Esophagus muscularis mucosa (tissue), 4 donors: ENCODE measurements at regions not wholly inside any gene's neighbourhood (a gene's known extent, or its start where the extent isn't known, plus 50 kb on each side); places are given as distances from the start of the nearest gene placed in this dataset.

Source experiments
- DNase-seq: peaks from one replicate; pipeline ENCODE4 v3.0.0-alpha.2; 2017; ENCODE audit errors: extremely low spot score
- H3K27ac ChIP-seq, 4 donors: fragments of 200-600 bp; sonication (generic); replicated peaks in 1 of 4; 1 replicate in 3 of 4; 2 replicates in 1 of 4; pipeline ENCODE4 v1.5.1; 2016 to 2019; ENCODE audit warnings: mild to moderate bottlenecking in 1 of 4
- H3K27me3 ChIP-seq, 4 donors: fragments of 200-600 bp; sonication (generic); one replicate each; pipeline versions ENCODE4 v1.5.1 to v1.6.0; 2016 to 2019
- H3K36me3 ChIP-seq, 4 donors: fragments of 200-600 bp; sonication (generic); one replicate each; pipeline ENCODE4 v1.5.1; 2016 to 2019
- H3K4me1 ChIP-seq, 4 donors: fragments of 200-600 bp; sonication (generic); one replicate each; pipeline ENCODE4 v1.5.1; 2016 to 2019
- H3K4me3 ChIP-seq, 4 donors: fragments of 200-600 bp; sonication (generic); 1 replicate in 2 of 4; 2 replicates in 2 of 4; pipeline ENCODE4 v1.5.1; 2016 to 2019; ENCODE audit warnings: mild to moderate bottlenecking in 4 of 4, moderate library complexity in 1 of 4
- H3K9me3 ChIP-seq, 4 donors: fragments of 200-600 bp; sonication (generic); 1 replicate in 3 of 4; 2 replicates in 1 of 4; pipeline ENCODE4 v1.5.1; 2016 to 2019
- EP300 ChIP-seq: sonication (generic); formaldehyde crosslinking; IDR thresholded peaks from one replicate; pipeline ENCODE4 v1.6.1; 2017; ENCODE audit warnings: antibody characterized with exemption
- POLR2A ChIP-seq: fragments of 450-650 bp; IDR thresholded peaks from one replicate; pipeline ENCODE4 v1.6.1; 2017; ENCODE audit warnings: antibody characterized with exemption, moderate library complexity, mild to moderate bottlenecking, low read depth
- POLR2AphosphoS5 ChIP-seq, 2 donors: sonication (generic); formaldehyde crosslinking; IDR thresholded peaks; one replicate each; pipeline ENCODE4 v1.6.1; 2017; ENCODE audit warnings: antibody characterized with exemption in 2 of 2
- WGBS: methylation state at CpG from one replicate; pipeline ENCODE4 v1.1.5; 2018; 5-methylcytosine and 5-hydroxymethylcytosine counted together
- intact Hi-C: fragments of 100-400 bp; cut with DNase I; formaldehyde crosslinking; loops from one replicate; pipeline ENCODE4 v1.15.1; 2023
- TF ChIP-seq, protein P1 (sequence below), 3 experiments: fragments of 200-600 bp in 2 of 3; fragments of 450-650 bp in 1 of 3; sonication (generic) in 2 of 3; IDR thresholded peaks; one replicate each; pipeline ENCODE4 v1.5.1; 2017 to 2019; ENCODE audit warnings: antibody characterized with exemption in 3 of 3, mild to moderate bottlenecking in 2 of 3, moderate library complexity in 1 of 3

DNA sequence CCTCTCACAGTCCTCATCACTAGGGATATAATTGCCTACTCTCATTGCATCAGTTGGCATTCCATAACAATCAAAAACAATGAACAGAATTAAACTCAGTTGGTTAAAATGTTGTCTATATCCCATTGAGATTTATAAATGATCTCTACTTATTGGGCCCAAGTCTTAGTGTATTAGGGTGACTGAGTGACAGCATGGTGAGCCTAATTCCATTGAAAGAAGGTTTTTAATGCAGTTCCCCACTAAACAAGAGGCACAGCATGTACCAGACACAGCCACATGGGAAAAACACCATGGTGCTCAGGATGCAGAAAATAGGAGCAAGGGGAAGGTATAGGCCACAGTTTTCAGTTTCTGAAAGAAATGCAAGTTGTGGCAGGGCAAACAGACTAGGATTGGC lies 208.4 kb downstream of the RFC3 start:
- Histone ChIP-seq H3K4me1 (no peaks in the 10 kb centered on the region), H3K36me3 (no peaks in the 10 kb centered on the region), H3K4me3 (no peak overlapping the region), H3K27ac (no peak overlapping the region), H3K27me3 (no peaks in the 10 kb centered on the region), H3K9me3 (peaks cover 0 to 10% (median 4%) of the 10 kb centered on the region in 4 donors)
- intact Hi-C loops = no loop called here
- no peak for DNase-seq
- TF ChIP-seq POLR2A = no peak
- no peak for TF ChIP-seq EP300
- TF ChIP-seq, protein P1, sequence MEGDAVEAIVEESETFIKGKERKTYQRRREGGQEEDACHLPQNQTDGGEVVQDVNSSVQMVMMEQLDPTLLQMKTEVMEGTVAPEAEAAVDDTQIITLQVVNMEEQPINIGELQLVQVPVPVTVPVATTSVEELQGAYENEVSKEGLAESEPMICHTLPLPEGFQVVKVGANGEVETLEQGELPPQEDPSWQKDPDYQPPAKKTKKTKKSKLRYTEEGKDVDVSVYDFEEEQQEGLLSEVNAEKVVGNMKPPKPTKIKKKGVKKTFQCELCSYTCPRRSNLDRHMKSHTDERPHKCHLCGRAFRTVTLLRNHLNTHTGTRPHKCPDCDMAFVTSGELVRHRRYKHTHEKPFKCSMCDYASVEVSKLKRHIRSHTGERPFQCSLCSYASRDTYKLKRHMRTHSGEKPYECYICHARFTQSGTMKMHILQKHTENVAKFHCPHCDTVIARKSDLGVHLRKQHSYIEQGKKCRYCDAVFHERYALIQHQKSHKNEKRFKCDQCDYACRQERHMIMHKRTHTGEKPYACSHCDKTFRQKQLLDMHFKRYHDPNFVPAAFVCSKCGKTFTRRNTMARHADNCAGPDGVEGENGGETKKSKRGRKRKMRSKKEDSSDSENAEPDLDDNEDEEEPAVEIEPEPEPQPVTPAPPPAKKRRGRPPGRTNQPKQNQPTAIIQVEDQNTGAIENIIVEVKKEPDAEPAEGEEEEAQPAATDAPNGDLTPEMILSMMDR (IDR thresholded peaks at IDR 0.05) = no peak
- no peak for TF ChIP-seq POLR2AphosphoS5 (IDR thresholded peaks at IDR 0.05)

- DNase-seq = no peak
Observed at GRCh38 chr13:34028496-34029442, 210.8 kb downstream of the RFC3 start.

DNA sequence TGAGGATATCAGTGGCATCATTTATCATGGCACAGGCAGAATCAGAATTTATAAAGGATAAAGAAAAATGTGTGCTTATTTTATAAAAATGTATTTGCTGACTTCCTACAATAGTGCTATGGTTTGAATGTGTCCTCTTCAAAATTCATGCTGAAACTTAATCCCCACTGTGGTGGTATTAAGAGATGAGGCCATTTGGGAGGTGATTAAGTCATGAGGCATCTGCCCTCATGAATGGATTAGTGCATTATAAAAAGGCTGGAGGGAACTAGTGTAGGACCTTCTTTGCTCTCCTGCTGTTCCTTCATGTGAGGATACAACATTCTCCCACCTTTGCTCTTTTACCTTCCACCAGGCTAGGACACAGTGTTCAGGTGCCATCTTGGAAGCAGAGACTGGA lies 212.8 kb downstream of the RFC3 start:
- H3K4me1 ChIP-seq = no peaks in the 10 kb centered on the region
- intact Hi-C loops = no loop called here
- no peak for DNase-seq
- no peaks in the 10 kb centered on the region for H3K36me3 ChIP-seq
- H3K4me3 ChIP-seq = no peak overlapping the region
- TF ChIP-seq, protein P1 (IDR thresholded peaks at IDR 0.05) = no peak
- no peak overlapping the region for H3K27ac ChIP-seq
- no peaks in the 10 kb centered on the region for H3K27me3 ChIP-seq
- peaks cover 0 to 5% (median 2%) of the 10 kb centered on the region in 4 donors for H3K9me3 ChIP-seq

More at GRCh38 chr13:34028496-34029442, 210.8 kb downstream of the RFC3 start:
- no peak overlapping the region for H3K27ac ChIP-seq
- H3K4me3 ChIP-seq = no peak overlapping the region
- intact Hi-C loops = no loop called here
- H3K36me3 ChIP-seq = no peaks in the 10 kb centered on the region
- WGBS = 96% methylated on average over 5 of the region's 5 CpGs
- H3K4me1 ChIP-seq = no peaks in the 10 kb centered on the region
- TF ChIP-seq EP300 (no peak), POLR2AphosphoS5 (IDR thresholded peaks at IDR 0.05) (no peak), POLR2A (no peak)
- TF ChIP-seq, protein P1 (IDR thresholded peaks at IDR 0.05) = no peak
- H3K27me3 ChIP-seq = no peaks in the 10 kb centered on the region
- H3K9me3 ChIP-seq = peaks cover 0 to 5% (median 2%) of the 10 kb centered on the region in 4 donors

- intact Hi-C loops = no loop called here
- H3K36me3 ChIP-seq = no peaks in the 10 kb centered on the region
Observed at GRCh38 chr13:34031610-34032009, 213.7 kb downstream of the RFC3 start.

More at GRCh38 chr13:34031610-34032009, 213.7 kb downstream of the RFC3 start:
- no peaks in the 10 kb centered on the region for H3K27me3 ChIP-seq
- 65% methylated on average over 4 of the region's 4 CpGs for WGBS
- H3K9me3 ChIP-seq = peaks cover 0 to 5% (median 2%) of the 10 kb centered on the region in 4 donors
- H3K4me1 ChIP-seq = no peaks in the 10 kb centered on the region
- H3K4me3 ChIP-seq = no peak overlapping the region
- DNase-seq = no peak
- no peak overlapping the region for H3K27ac ChIP-seq
- TF ChIP-seq POLR2AphosphoS5 (IDR thresholded peaks at IDR 0.05) (no peak), EP300 (no peak), POLR2A (no peak)
- TF ChIP-seq, protein P1 (IDR thresholded peaks at IDR 0.05) = no peak
